Activated T-cell treated with anti-CD3 and anti-CD28 coated beads, Interleukin-2, amount 50 U/mL, for 72 hours (primary cell): ENCODE measurements at regions not wholly inside any gene's neighbourhood (a gene's known extent, or its start where the extent isn't known, plus 50 kb on each side); places are given as distances from the start of the nearest gene placed in this dataset.

ENCODE experiments used
- ATAC-seq, 2 donors: fragments of 150-1000 bp; cut with Tn5 transposase; replicated peaks in 1 of 2; 2 replicates each; pipeline ENCODE4 v1.10.0; 2021; ENCODE audit warnings: moderate library complexity in 2 of 2, mild to moderate bottlenecking in 1 of 2
- DNase-seq, 2 donors: peaks; one replicate each; pipeline ENCODE4 v3.0.0; 2021 to 2022; ENCODE audit warnings: mixed read lengths in 1 of 2
- H3K27ac Mint-ChIP-seq: one replicate; pipeline ENCODE4 v1.8.0; 2022; ENCODE audit warnings: mild to moderate bottlenecking, moderate library complexity, mixed read lengths
- H3K27me3 Mint-ChIP-seq: one replicate; pipeline ENCODE4 v1.8.0; 2022; ENCODE audit warnings: low read depth, mixed read lengths
- H3K36me3 Mint-ChIP-seq, 2 donors: one replicate each; pipeline ENCODE4 v1.8.0; 2022; ENCODE audit warnings: mixed read lengths in 2 of 2, mild to moderate bottlenecking in 1 of 2; ENCODE audit not compliant: insufficient read depth in 2 of 2
- H3K4me1 Mint-ChIP-seq: one replicate; pipeline ENCODE4 v1.8.0; 2022; ENCODE audit warnings: low read depth, mixed read lengths
- H3K4me3 Mint-ChIP-seq, 2 donors: one replicate each; pipeline ENCODE4 v1.8.0; 2022; ENCODE audit warnings: mild to moderate bottlenecking in 2 of 2, mixed read lengths in 2 of 2, moderate library complexity in 2 of 2
- H3K9me3 Mint-ChIP-seq, 2 donors: one replicate each; pipeline ENCODE4 v1.8.0; 2022; ENCODE audit warnings: mixed read lengths in 2 of 2

DNA sequence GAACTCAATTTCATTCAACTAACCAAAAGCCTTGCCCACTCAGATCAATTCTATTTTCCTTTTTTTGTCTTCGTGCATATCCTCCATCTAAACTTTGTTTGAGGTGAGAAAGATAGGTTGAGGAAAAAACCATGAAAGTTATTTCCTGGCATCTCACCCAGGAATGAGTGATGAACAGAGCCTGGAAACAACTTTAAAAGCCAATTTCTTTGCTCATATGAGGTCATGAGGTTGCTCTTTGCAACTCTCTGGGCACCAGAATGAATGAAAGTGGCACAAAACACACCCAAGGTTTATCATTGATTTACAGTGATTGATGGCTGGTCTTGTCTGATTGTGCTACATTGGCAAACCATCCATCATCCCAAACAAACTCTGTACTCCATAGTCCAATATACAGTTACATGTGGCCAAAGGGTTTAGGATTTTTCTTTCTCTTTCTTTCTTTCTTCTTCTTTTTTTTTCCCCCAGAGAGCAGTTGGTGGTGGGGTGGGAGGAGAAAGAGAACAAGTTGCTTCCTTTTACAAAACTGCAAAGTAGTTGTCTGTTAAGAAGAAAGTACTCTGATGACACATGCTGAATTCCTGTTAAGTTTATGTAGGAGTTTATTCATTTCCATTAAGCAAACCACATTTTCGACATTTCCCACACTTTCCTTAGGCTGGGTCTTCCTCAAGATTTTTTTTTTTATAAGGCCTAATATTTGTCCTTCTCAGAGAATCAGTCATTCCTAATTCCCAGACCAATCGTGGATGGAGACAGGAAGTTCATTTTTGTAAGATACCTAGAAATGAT is 575.9 kb upstream of the ZEB2 start:
- no peaks in the 10 kb centered on the region for H3K9me3 Mint-ChIP-seq

DNA sequence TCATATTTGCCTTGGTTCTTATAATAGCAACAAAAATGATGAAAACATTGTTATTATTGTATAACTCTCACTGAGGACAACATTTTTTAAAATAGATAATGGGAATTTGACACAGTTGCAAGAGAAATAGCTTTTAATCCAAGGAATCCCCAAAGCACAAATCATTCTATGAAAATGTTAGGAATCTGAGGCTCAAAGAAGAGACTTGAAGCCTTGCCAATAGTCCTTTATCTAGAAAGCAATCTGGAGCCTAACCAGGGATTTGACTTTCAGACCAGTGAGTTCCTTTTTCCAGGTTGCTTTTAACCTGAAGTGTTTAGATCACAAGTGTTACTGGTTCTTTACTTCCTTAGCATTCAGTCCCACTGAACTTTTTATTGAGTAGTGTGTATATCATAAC is 574.5 kb upstream of the ZEB2 start:
- Mint-ChIP-seq H3K4me1 (no peaks in the 10 kb centered on the region), H3K36me3 (no peaks in the 10 kb centered on the region), H3K27ac (no peak overlapping the region), H3K9me3 (no peaks in the 10 kb centered on the region), H3K27me3 (no peaks in the 10 kb centered on the region), H3K4me3 (no peak overlapping the region)
- no peak for ATAC-seq
- DNase-seq = no peak

More for the DNA sequence above, 575.9 kb upstream of the ZEB2 start:
- Mint-ChIP-seq H3K36me3 (no peaks in the 10 kb centered on the region), H3K4me1 (no peaks in the 10 kb centered on the region), H3K4me3 (no peak overlapping the region), H3K27me3 (no peaks in the 10 kb centered on the region), H3K27ac (no peak overlapping the region)
- ATAC-seq = no peak
- no peak for DNase-seq

DNA sequence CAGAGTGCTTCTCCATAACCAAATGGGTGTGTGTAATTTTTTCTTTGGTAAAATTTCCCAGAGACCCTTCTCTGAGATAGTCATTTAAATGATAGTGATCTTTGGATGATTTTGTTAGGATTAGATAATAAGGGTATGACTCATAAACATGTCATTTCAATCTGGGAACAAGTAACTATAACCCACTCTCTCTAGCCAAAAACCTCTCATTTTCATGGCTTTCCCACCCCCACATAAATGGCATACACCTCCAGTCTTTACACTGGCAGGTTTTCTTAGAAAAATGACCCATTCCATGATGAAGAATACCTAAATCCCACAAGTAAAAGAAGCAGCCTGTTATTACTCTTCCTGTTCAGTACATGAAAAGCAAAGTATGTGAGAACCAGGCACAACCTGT is 572.0 kb upstream of the ZEB2 start:
- no peaks in the 10 kb centered on the region for H3K36me3 Mint-ChIP-seq
- no peak overlapping the region for H3K27ac Mint-ChIP-seq
- no peak overlapping the region for H3K4me3 Mint-ChIP-seq
- no peaks in the 10 kb centered on the region for H3K4me1 Mint-ChIP-seq
- no peak for ATAC-seq
- DNase-seq = no peak
- H3K27me3 Mint-ChIP-seq = peaks cover 6% of the 10 kb centered on the region
- no peaks in the 10 kb centered on the region for H3K9me3 Mint-ChIP-seq

DNA sequence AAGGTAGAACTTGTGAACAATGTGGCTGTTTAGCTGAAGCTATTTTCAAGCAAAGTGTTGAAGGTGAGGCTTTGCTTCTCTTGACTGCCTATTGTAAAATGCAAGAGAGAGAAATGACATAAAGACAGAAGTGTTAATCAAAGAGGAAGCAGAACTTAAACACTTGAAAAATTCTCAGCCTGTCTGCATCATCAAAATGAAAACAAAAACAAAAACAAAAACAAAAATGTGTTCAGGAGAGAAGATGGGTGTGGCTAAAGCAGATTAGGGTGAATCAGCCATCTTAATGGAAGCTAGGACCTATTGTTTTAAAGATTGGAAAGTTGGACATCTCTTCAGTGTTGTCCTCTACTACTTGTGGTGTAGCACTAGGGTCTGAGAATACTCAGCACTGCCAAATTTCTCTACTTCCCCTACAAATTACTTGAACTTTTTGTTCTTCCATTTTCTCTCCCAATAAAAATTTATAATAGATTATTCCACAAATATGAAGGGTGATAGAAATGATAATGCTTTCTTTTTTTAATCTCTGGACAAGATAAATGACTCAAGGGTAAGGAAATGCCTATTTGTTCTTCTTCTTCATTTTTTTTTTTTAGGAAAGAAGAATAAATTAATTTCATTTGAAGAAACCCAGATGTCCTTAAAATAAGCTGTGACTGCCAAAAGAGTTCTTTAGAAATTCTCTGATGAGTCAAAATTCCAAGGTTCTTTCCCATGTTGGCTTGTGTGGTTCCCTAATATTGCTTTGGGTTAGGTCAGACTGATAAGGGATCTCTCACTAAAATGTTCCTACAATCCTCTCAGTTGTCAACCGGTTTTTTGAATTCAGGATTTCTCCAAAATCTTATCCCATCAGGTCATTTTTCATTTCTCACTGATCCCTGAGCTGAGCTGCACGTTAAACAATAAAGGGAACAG is 571.2 kb upstream of the ZEB2 start:
- H3K36me3 Mint-ChIP-seq = no peaks in the 10 kb centered on the region
- peaks cover 6% of the 10 kb centered on the region for H3K27me3 Mint-ChIP-seq
- H3K4me1 Mint-ChIP-seq = no peaks in the 10 kb centered on the region
- H3K27ac Mint-ChIP-seq = no peak overlapping the region
- no peak for DNase-seq
- no peaks in the 10 kb centered on the region for H3K9me3 Mint-ChIP-seq
- H3K4me3 Mint-ChIP-seq = no peak overlapping the region
- no peak for ATAC-seq

DNA sequence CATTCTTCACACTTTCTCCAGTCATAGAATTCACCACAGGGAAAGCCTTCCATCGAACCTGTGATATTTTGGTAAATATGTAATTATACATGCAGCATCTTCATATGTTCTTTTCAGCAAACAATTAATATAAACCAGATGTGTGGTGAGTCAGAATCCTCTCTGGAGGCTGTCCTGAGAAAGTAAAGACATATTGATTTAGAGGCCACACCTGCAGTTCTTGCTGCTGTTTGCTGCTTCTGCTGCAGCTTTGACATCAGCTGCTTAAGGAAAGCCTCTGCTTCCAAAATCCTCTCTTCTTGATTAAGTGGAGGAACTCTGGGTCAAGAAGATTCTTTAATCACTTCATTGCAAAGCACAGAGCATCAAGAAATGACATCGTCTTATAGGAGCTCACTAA is 568.8 kb upstream of the ZEB2 start:
- H3K27me3 Mint-ChIP-seq = peaks cover 6% of the 10 kb centered on the region
- no peaks in the 10 kb centered on the region for H3K9me3 Mint-ChIP-seq
- no peak for DNase-seq
- no peak overlapping the region for H3K27ac Mint-ChIP-seq
- H3K4me1 Mint-ChIP-seq = no peaks in the 10 kb centered on the region
- no peaks in the 10 kb centered on the region for H3K36me3 Mint-ChIP-seq
- ATAC-seq = no peak
- no peak overlapping the region for H3K4me3 Mint-ChIP-seq

DNA sequence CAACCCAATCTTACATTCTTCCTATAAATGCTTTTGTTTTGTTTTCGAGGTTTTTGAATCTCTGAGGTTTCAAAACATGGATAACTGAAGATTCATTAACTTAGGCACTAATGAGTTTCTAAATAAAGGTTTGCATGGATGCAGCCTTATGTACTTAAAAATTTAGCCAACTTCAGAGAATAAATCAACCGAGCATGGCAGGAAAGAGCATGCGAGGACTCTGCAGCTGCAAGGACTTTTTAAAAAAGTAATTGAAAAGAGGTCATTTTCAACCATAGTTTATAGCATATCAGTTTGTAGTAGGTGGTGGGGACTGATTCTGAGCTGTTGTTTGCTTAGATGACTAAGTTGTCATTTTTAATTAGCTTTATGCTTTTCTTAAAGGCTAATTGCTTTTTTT is 567.0 kb upstream of the ZEB2 start:
- no peaks in the 10 kb centered on the region for H3K4me1 Mint-ChIP-seq
- no peak overlapping the region for H3K27ac Mint-ChIP-seq
- H3K36me3 Mint-ChIP-seq = no peaks in the 10 kb centered on the region
- H3K9me3 Mint-ChIP-seq = no peaks in the 10 kb centered on the region
- no peak for ATAC-seq
- H3K27me3 Mint-ChIP-seq = peaks cover 12% of the 10 kb centered on the region
- no peak overlapping the region for H3K4me3 Mint-ChIP-seq
- DNase-seq = no peak

DNA sequence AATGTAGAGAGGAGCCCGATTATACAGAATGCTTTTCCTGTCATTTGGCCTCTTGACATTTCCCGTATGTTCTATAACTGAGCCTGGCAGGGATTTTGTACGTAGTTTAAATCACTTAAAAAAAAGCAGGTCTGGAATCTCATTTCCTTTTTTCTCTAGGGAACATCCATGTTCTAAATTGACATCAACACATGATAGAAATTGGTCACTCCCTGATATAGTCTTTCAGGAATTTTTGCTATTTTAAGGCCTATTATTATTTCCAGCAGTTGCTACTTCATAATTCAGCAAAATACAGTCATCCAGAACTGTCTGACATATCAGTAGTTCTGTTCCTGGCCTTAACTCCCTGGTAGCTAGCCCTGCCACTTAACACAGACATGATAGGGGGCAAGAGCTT is 565.7 kb upstream of the ZEB2 start:
- Mint-ChIP-seq H3K27ac (no peak overlapping the region), H3K36me3 (no peaks in the 10 kb centered on the region), H3K4me3 (no peak overlapping the region), H3K27me3 (peaks cover 12% of the 10 kb centered on the region), H3K9me3 (no peaks in the 10 kb centered on the region), H3K4me1 (no peaks in the 10 kb centered on the region)
- DNase-seq (no peak), ATAC-seq (no peak)

DNA sequence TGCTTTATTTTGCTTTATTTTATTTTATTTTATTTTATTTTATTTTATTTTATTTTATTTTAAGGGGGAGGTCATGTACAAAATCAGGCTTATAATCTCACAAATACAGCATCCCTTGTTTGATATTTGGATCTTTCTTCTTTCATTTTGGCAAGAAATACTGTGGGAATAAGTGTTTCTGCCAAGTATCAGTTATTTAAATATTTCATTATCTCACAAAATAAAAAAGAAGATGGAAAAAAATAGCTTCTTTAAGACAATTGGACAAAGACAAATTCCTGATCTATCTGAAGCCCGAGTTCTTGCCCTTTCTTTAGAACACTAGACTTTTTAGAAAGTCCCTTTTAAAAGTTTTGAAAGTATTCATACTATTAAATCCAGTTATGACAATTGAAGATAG is 560.5 kb upstream of the ZEB2 start:
- Mint-ChIP-seq H3K27me3 (peaks cover 6% of the 10 kb centered on the region), H3K36me3 (no peaks in the 10 kb centered on the region), H3K9me3 (peaks cover 0 to 3% of the 10 kb centered on the region in 2 donors), H3K27ac (no peak overlapping the region), H3K4me1 (no peaks in the 10 kb centered on the region), H3K4me3 (no peak overlapping the region)
- DNase-seq = no peak
- no peak for ATAC-seq

DNA sequence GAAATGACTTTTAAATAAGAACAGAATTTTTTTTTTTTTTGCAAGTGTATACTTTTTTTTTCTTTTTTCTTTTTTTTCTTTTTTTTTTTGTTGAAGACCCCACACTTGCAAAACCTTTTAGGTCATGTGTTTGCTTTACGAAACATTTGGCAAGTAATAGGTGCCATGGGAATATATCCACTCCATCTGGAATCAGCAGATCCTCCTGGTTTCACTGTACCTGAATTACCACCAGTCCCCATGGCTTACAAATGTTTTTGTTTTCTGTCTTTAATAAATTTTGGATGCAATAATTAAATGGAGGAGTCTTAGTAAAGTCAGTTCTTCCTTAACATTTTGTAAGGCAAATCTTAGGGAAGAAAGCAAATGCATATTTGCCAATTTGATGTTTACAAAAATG is 559.7 kb upstream of the ZEB2 start:
- DNase-seq (no peak), ATAC-seq (no peak)
- Mint-ChIP-seq H3K9me3 (peaks cover 0 to 3% of the 10 kb centered on the region in 2 donors), H3K4me1 (no peaks in the 10 kb centered on the region), H3K27ac (no peak overlapping the region), H3K4me3 (no peak overlapping the region), H3K36me3 (no peaks in the 10 kb centered on the region), H3K27me3 (peaks cover 6% of the 10 kb centered on the region)

DNA sequence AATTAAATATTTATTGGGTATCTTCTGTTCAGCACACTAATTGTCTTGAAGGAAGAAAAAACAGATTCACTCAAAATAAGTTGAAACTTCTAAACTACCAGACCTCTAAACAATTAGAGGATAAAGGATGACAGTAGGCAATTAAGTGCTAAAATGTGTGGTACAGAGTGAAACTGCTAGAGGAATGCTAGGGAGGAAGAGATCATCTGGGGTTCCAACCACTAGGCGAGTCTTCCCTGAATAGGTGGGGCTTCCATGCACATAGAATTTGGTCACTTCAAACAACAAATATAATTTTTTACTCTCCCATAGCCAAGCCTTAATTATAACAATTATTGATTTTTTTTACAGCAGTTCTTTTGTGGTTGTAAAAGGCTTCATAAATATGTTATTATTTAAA is 559.0 kb upstream of the ZEB2 start:
- Mint-ChIP-seq H3K27me3 (peaks cover 6% of the 10 kb centered on the region), H3K4me3 (no peak overlapping the region), H3K9me3 (peaks cover 0 to 3% of the 10 kb centered on the region in 2 donors), H3K36me3 (no peaks in the 10 kb centered on the region), H3K27ac (no peak overlapping the region), H3K4me1 (no peaks in the 10 kb centered on the region)
- DNase-seq (no peak), ATAC-seq (no peak)

DNA sequence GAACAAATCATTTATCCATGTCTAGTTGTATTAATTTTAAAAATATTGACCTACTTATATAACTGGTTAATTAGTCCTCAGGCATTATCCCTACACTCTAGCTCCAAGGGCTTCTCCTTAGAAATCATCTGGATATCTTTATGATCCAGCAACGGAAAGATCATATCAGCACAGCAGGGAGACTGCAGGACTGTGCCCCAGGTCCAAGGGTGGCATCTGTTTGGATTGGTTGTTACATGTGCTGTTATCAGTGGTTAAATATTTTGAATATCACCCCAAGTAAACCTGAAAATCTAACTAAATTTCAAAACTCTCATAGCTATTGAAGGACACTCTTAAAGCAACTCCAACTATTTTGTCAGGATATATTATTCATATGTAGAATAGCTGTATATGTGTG is 556.2 kb upstream of the ZEB2 start:
- DNase-seq = no peak
- Mint-ChIP-seq H3K4me1 (no peaks in the 10 kb centered on the region), H3K9me3 (peaks cover 0 to 3% of the 10 kb centered on the region in 2 donors), H3K27ac (no peak overlapping the region), H3K36me3 (no peaks in the 10 kb centered on the region), H3K27me3 (no peaks in the 10 kb centered on the region), H3K4me3 (no peak overlapping the region)
- no peak for ATAC-seq

DNA sequence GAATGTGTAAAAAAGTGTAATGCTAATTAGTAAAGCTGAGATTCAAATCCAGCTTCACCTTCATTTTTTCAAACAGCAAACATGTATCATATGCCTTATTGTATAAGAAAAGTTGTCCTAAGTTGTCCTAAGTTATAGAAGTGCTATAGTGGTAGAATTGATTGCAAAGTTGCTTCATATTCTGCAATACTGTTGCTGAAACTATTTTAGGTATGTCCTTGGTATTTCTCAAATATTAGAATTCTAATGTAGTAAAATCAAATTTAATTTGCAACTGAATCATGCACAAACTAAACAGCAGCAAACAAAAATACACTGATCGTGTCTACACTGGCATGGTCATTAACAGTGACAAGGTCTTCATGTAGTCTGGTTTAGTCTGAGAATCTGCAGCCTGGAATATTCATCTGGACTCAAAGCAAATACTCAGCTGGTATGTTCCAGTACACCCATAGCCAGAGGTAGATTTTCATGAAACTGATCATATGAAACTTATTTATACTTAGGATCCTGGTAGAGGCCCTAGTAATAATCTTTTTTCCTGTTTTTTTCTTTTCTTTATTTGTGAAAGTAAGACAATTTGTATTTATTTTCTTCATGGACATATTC is 555.6 kb upstream of the ZEB2 start:
- DNase-seq = no peak
- no peaks in the 10 kb centered on the region for H3K36me3 Mint-ChIP-seq
- no peaks in the 10 kb centered on the region for H3K4me1 Mint-ChIP-seq
- no peak overlapping the region for H3K27ac Mint-ChIP-seq
- no peaks in the 10 kb centered on the region for H3K27me3 Mint-ChIP-seq
- no peak for ATAC-seq
- H3K9me3 Mint-ChIP-seq = peaks cover 0 to 3% of the 10 kb centered on the region in 2 donors
- no peak overlapping the region for H3K4me3 Mint-ChIP-seq

DNA sequence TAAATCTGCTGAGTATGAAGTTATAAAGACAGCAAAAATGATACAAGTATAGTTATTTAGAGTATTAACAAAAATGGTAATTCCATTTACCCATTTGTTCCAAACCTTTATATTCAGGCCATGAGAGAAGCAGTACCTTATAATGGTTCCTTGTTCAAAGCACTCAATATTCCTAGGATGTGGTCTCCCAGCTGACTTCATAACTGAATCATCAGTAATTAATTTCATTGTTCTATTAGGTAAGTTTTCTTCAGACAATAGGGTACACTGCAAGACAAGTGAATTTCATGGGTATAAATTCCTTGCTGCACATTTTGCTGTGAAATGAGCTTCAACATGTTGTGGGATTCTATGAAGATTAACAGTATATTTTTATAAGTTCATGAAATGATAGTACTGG is 550.8 kb upstream of the ZEB2 start:
- H3K27ac Mint-ChIP-seq = no peak overlapping the region
- H3K4me1 Mint-ChIP-seq = no peaks in the 10 kb centered on the region
- H3K36me3 Mint-ChIP-seq = no peaks in the 10 kb centered on the region
- peaks cover 12% of the 10 kb centered on the region for H3K27me3 Mint-ChIP-seq
- ATAC-seq (no peak), DNase-seq (no peak)
- peaks cover 2 to 3% of the 10 kb centered on the region in 2 donors for H3K9me3 Mint-ChIP-seq
- no peak overlapping the region for H3K4me3 Mint-ChIP-seq
